Uterus (tissue), 2 donors: ENCODE measurements at regions not wholly inside any gene's neighbourhood (a gene's known extent, or its start where the extent isn't known, plus 50 kb on each side); places are given as distances from the start of the nearest gene placed in this dataset.

Experiments used
- CTCF ChIP-seq, 4 experiments: fragments of 200-600 bp in 2 of 4; fragments of 450-650 bp in 2 of 4; sonication (generic) in 2 of 4; IDR thresholded peaks; one replicate each; pipeline ENCODE4 v1.5.1; 2016 to 2019; ENCODE audit warnings: antibody characterized with exemption in 4 of 4, mild to moderate bottlenecking in 2 of 4, moderate library complexity in 1 of 4
- POLR2A ChIP-seq, 2 donors: fragments of 450-650 bp; IDR thresholded peaks; one replicate each; pipeline ENCODE4 v1.6.1; 2016; ENCODE audit warnings: antibody characterized with exemption in 2 of 2, mild to moderate bottlenecking in 1 of 2, moderate library complexity in 1 of 2

GRCh38 chr1:30660241-30660640 lies 63.1 kb downstream of the MATN1 start:
- TF ChIP-seq POLR2A (IDR thresholded peaks at IDR 0.05) (no peak), CTCF (IDR thresholded peaks at IDR 0.05) (no peak)
